ENCODE measurements at regions not wholly inside any gene's neighbourhood (a gene's known extent, or its start where the extent isn't known, plus 50 kb on each side); places are given as distances from the start of the nearest gene placed in this dataset.

GRCh38 chr15:29637555-29637954 is 184.7 kb downstream of the TJP1 start:
- no TSS peak for BruUV-seq (replicated peaks)
- Mint-ChIP-seq H3K4me3 (ENCODE audit: low read depth, unreplicated experiment) (no peak overlapping the region), H3K36me3 (ENCODE audit: insufficient read depth, unreplicated experiment) (no peaks in the 10 kb centered on the region), H3K27ac (ENCODE audit: unreplicated experiment) (no peak overlapping the region), H3K27me3 (ENCODE audit: unreplicated experiment) (no peaks in the 10 kb centered on the region), H3K4me1 (ENCODE audit: low read depth, unreplicated experiment) (no peaks in the 10 kb centered on the region), H3K9me3 (ENCODE audit: low read depth, unreplicated experiment) (no peaks in the 10 kb centered on the region)
- no peak for TF ChIP-seq CTCF (IDR thresholded peaks at IDR 0.05; ENCODE audit: unreplicated experiment)
- no peak for DNase-seq
- intact Hi-C loops (cut with micrococcal nuclease; ENCODE audit: unreplicated experiment) = no loop called here
- CTCF ChIA-PET = no interaction called here

GRCh38 chr15:29636921-29637320 is 185.3 kb downstream of the TJP1 start:
- intact Hi-C loops (cut with micrococcal nuclease; ENCODE audit: unreplicated experiment) = no loop called here
- H3K27me3 Mint-ChIP-seq (ENCODE audit: unreplicated experiment) = no peaks in the 10 kb centered on the region
- no peaks in the 10 kb centered on the region for H3K9me3 Mint-ChIP-seq (ENCODE audit: low read depth, unreplicated experiment)
- H3K4me1 Mint-ChIP-seq (ENCODE audit: low read depth, unreplicated experiment) = no peaks in the 10 kb centered on the region
- H3K27ac Mint-ChIP-seq (ENCODE audit: unreplicated experiment) = no peak overlapping the region
- BruUV-seq (replicated peaks) = no TSS peak
- CTCF ChIA-PET = no interaction called here
- no peak for DNase-seq
- TF ChIP-seq CTCF (IDR thresholded peaks at IDR 0.05; ENCODE audit: unreplicated experiment) = no peak
- no peak overlapping the region for H3K4me3 Mint-ChIP-seq (ENCODE audit: low read depth, unreplicated experiment)
- H3K36me3 Mint-ChIP-seq (ENCODE audit: insufficient read depth, unreplicated experiment) = no peaks in the 10 kb centered on the region

- no peak for DNase-seq
- intact Hi-C loops (cut with micrococcal nuclease; ENCODE audit: unreplicated experiment) = no loop called here
- no peak overlapping the region for H3K27ac Mint-ChIP-seq (ENCODE audit: unreplicated experiment)
- H3K9me3 Mint-ChIP-seq (ENCODE audit: low read depth, unreplicated experiment) = no peaks in the 10 kb centered on the region
- no peak for TF ChIP-seq CTCF (IDR thresholded peaks at IDR 0.05; ENCODE audit: unreplicated experiment)
- BruUV-seq (replicated peaks) = no TSS peak
- H3K36me3 Mint-ChIP-seq (ENCODE audit: insufficient read depth, unreplicated experiment) = no peaks in the 10 kb centered on the region
- CTCF ChIA-PET = interaction anchor here (0.6 kb wide), 1 partner anchor 164 kb away, joined by 4 read pairs; no protein-coding TSS in a partner anchor
- H3K4me1 Mint-ChIP-seq (ENCODE audit: low read depth, unreplicated experiment) = no peaks in the 10 kb centered on the region
- H3K27me3 Mint-ChIP-seq (ENCODE audit: unreplicated experiment) = no peaks in the 10 kb centered on the region
- no peak overlapping the region for H3K4me3 Mint-ChIP-seq (ENCODE audit: low read depth, unreplicated experiment)
Observed at GRCh38 chr15:29636140-29636539, 186.1 kb downstream of the TJP1 start.

- Mint-ChIP-seq H3K27ac (ENCODE audit: unreplicated experiment) (no peak overlapping the region), H3K27me3 (ENCODE audit: unreplicated experiment) (no peaks in the 10 kb centered on the region), H3K4me1 (ENCODE audit: low read depth, unreplicated experiment) (no peaks in the 10 kb centered on the region), H3K9me3 (ENCODE audit: low read depth, unreplicated experiment) (no peaks in the 10 kb centered on the region), H3K36me3 (ENCODE audit: insufficient read depth, unreplicated experiment) (no peaks in the 10 kb centered on the region), H3K4me3 (ENCODE audit: low read depth, unreplicated experiment) (no peak overlapping the region)
- intact Hi-C loops (cut with micrococcal nuclease; ENCODE audit: unreplicated experiment) = no loop called here
- BruUV-seq (replicated peaks) = no TSS peak
- DNase-seq = no peak
- no peak for TF ChIP-seq CTCF (IDR thresholded peaks at IDR 0.05; ENCODE audit: unreplicated experiment)
- CTCF ChIA-PET = interaction anchor here (0.6 kb wide), 1 partner anchor 163 kb away, joined by 4 read pairs; no protein-coding TSS in a partner anchor
Observed at GRCh38 chr15:29635513-29636098, 186.7 kb downstream of the TJP1 start.

Measured in Calu3 (cell line).